WTC11 (cell line): ENCODE measurements at regions not wholly inside any gene's neighbourhood (a gene's known extent, or its start where the extent isn't known, plus 50 kb on each side); places are given as distances from the start of the nearest gene placed in this dataset.

Source experiments
- ATAC-seq: fragments of 200-7000 bp; cut with Tn5 transposase; 2 replicates; pipeline ENCODE4 v1.10.0; 2021; ENCODE audit warnings: mild to moderate bottlenecking, moderate library complexity
- CTCF ChIA-PET: fragments of 300-600 bp; sonication (Branson Sonifier 250); formaldehyde crosslinking; loops from one replicate; lab custom pipeline; 2021; ENCODE audit warnings: antibody characterized with exemption; lab: Charles Lee
- POLR2A ChIA-PET: fragments of 350-600 bp; sonication (Branson Sonifier 250); formaldehyde crosslinking; loops from one replicate; lab custom pipeline; 2021; ENCODE audit warnings: antibody characterized with exemption; lab: Charles Lee
- DNase-seq: peaks from one replicate; pipeline ENCODE4 v3.0.0; 2021; ENCODE audit warnings: low spot score
- H3K27ac Mint-ChIP-seq: 2 replicates; pipeline ENCODE4 v1.8.0; 2021; ENCODE audit warnings: mixed read lengths
- H3K27me3 Mint-ChIP-seq: 2 replicates; pipeline ENCODE4 v1.8.0; 2021; ENCODE audit warnings: low read depth, mild to moderate bottlenecking, moderate library complexity, mixed read lengths
- H3K36me3 Mint-ChIP-seq: 2 replicates; pipeline ENCODE4 v1.8.0; 2021; ENCODE audit warnings: mixed read lengths
- H3K4me1 Mint-ChIP-seq: 2 replicates; pipeline ENCODE4 v1.8.0; 2022; ENCODE audit warnings: mixed read lengths
- H3K4me3 Mint-ChIP-seq: 2 replicates; pipeline ENCODE4 v1.8.0; 2021; ENCODE audit warnings: mild to moderate bottlenecking, moderate library complexity, mixed read lengths
- H3K9me3 Mint-ChIP-seq: 2 replicates; pipeline ENCODE4 v1.8.0; 2021; ENCODE audit warnings: mixed read lengths
- E2F1 ChIP-seq: sonication (generic); formaldehyde crosslinking; IDR thresholded peaks from 2 replicates; pipeline ENCODE4 v1.8.0; 2022; ENCODE audit warnings: mild to moderate bottlenecking, missing genetic modification reagents
- E2F5 ChIP-seq: sonication (generic); formaldehyde crosslinking; IDR thresholded peaks from 2 replicates; pipeline ENCODE4 v1.8.1; 2022; ENCODE audit warnings: mild to moderate bottlenecking, moderate library complexity, missing genetic modification reagents
- FOXK1 ChIP-seq: sonication (generic); formaldehyde crosslinking; IDR thresholded peaks from 2 replicates; pipeline ENCODE4 v1.8.0; 2022; ENCODE audit warnings: mild to moderate bottlenecking, moderate library complexity, missing genetic modification reagents
- GTF2I ChIP-seq: fragments of 250-450 bp; sonication (Bioruptor Pico); conservative IDR thresholded peaks from 2 replicates; pipeline ENCODE4 v1.4.0; 2021; ENCODE audit warnings: mild to moderate bottlenecking
- IRF2 ChIP-seq: sonication (generic); formaldehyde crosslinking; IDR thresholded peaks from 2 replicates; pipeline ENCODE4 v1.8.0; 2022; ENCODE audit warnings: low read depth, missing genetic modification reagents, borderline replicate concordance
- MXD4 ChIP-seq: fragments of 250-450 bp; sonication (Bioruptor Pico); IDR thresholded peaks from 2 replicates; pipeline ENCODE4 v1.8.0; 2021; ENCODE audit warnings: mild to moderate bottlenecking, moderate library complexity, borderline replicate concordance
- MYBL2 ChIP-seq: sonication (generic); formaldehyde crosslinking; IDR thresholded peaks from 2 replicates; pipeline ENCODE4 v1.8.1; 2023; ENCODE audit warnings: mild to moderate bottlenecking, moderate library complexity, missing genetic modification reagents
- NR1H2 ChIP-seq: sonication (generic); formaldehyde crosslinking; IDR thresholded peaks from 2 replicates; pipeline ENCODE4 v1.9.0; 2021; ENCODE audit warnings: mild to moderate bottlenecking, moderate library complexity, missing genetic modification reagents
- PRDM15 ChIP-seq: sonication (generic); formaldehyde crosslinking; IDR thresholded peaks from 2 replicates; pipeline ENCODE4 v1.8.0; 2022; ENCODE audit warnings: missing genetic modification reagents
- TP53 ChIP-seq: sonication (generic); formaldehyde crosslinking; IDR thresholded peaks from 2 replicates; pipeline ENCODE4 v1.8.1; 2023; ENCODE audit warnings: mild to moderate bottlenecking, missing genetic modification reagents
- ZMAT4 ChIP-seq: fragments of 250-450 bp; sonication (Bioruptor Pico); IDR thresholded peaks from 2 replicates; pipeline ENCODE4 v1.9.0; 2021; ENCODE audit warnings: mild to moderate bottlenecking
- ZNF138 ChIP-seq: sonication (generic); formaldehyde crosslinking; conservative IDR thresholded peaks from 2 replicates; pipeline ENCODE4 v1.8.1; 2022; ENCODE audit warnings: mild to moderate bottlenecking, moderate library complexity, missing genetic modification reagents
- ZNF532 ChIP-seq: fragments of 250-450 bp; sonication (Bioruptor Pico); IDR thresholded peaks from 2 replicates; pipeline ENCODE4 v1.9.0; 2021; ENCODE audit warnings: mild to moderate bottlenecking, borderline replicate concordance

- TF ChIP-seq MYBL2 (CRISPR knock-in tag) (no peak), GTF2I (CRISPR knock-in tag) (no peak), IRF2 (CRISPR knock-in tag) (no peak), ZNF138 (CRISPR knock-in tag) (no peak)
Measured at GRCh38 chr13:31625115-31625514, 114.2 kb upstream of the RXFP2 start (continued).

GRCh38 chr13:31627097-31627845 is 112.1 kb upstream of the RXFP2 start:
- TF ChIP-seq PRDM15 (no peak), E2F1 (no peak), FOXK1 (no peak), E2F5 (no peak), ZMAT4 (CRISPR knock-in tag) (no peak), TP53 (CRISPR knock-in tag) (no peak), ZNF532 (CRISPR knock-in tag) (no peak), MXD4 (no peak), GTF2I (CRISPR knock-in tag) (no peak), NR1H2 (CRISPR knock-in tag) (no peak)
- POLR2A ChIA-PET = no interaction called here
- CTCF ChIA-PET = interaction anchor here (0.6 kb wide), 1 partner anchor 70 kb away, joined by 3 read pairs; no protein-coding TSS in a partner anchor
- no peaks in the 10 kb centered on the region for H3K27me3 Mint-ChIP-seq
- no peak overlapping the region for H3K4me3 Mint-ChIP-seq
- no peak for ATAC-seq
- H3K4me1 Mint-ChIP-seq = peaks cover 29% of the 10 kb centered on the region
- no peak for DNase-seq
- peaks cover 3% of the 10 kb centered on the region; the same call in 1 of the 2 replicates for H3K36me3 Mint-ChIP-seq
- H3K9me3 Mint-ChIP-seq = peaks cover 7% of the 10 kb centered on the region; the same call in 1 of the 2 replicates
- H3K27ac Mint-ChIP-seq = no peak overlapping the region
